22Rv1 (cell line): ENCODE measurements at regions not wholly inside any gene's neighbourhood (a gene's known extent, or its start where the extent isn't known, plus 50 kb on each side); places are given as distances from the start of the nearest gene placed in this dataset.
"Not testable (repeated sequence)": the region's sequence is repeated elsewhere in the genome, so short reads cannot be mapped to it uniquely, and the experiment has no call there.

Source experiments
- H3K27ac ChIP-seq: fragments of 450-650 bp; 2 replicates; pipeline ENCODE4 v1.5.1; 2017
- ZFX ChIP-seq: fragments of 450-650 bp; IDR thresholded peaks from 2 replicates; pipeline ENCODE4 v1.6.1; 2017; ENCODE audit warnings: antibody characterized with exemption, borderline replicate concordance
- TF ChIP-seq, protein P1 (sequence below): fragments of 450-650 bp; IDR thresholded peaks from 2 replicates; pipeline ENCODE4 v1.5.1; 2017; ENCODE audit warnings: mild to moderate bottlenecking

DNA sequence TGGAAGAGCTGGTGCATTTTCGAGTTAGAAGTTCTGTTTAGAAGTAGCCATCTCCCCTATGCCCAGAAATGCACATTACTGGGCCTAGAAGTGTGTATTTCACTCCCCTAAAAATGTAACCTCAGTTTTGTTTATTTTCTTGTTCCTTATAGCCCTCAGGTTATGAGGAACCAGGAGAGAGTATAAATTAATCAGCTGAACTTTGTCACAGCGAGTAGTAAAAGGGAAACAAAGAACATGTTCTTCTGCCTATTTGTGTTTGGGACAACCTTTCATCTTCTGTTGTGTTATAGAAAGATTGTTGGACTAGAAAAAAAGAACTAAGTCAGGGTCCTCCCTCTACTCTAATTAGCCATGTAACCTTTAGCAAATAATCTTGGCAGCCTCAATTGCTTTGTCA, 160.5 kb upstream of the PDE4B start:
- H3K27ac ChIP-seq = no peak overlapping the region
- no peak for TF ChIP-seq ZFX
- TF ChIP-seq, protein P1, sequence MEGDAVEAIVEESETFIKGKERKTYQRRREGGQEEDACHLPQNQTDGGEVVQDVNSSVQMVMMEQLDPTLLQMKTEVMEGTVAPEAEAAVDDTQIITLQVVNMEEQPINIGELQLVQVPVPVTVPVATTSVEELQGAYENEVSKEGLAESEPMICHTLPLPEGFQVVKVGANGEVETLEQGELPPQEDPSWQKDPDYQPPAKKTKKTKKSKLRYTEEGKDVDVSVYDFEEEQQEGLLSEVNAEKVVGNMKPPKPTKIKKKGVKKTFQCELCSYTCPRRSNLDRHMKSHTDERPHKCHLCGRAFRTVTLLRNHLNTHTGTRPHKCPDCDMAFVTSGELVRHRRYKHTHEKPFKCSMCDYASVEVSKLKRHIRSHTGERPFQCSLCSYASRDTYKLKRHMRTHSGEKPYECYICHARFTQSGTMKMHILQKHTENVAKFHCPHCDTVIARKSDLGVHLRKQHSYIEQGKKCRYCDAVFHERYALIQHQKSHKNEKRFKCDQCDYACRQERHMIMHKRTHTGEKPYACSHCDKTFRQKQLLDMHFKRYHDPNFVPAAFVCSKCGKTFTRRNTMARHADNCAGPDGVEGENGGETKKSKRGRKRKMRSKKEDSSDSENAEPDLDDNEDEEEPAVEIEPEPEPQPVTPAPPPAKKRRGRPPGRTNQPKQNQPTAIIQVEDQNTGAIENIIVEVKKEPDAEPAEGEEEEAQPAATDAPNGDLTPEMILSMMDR = no peak

DNA sequence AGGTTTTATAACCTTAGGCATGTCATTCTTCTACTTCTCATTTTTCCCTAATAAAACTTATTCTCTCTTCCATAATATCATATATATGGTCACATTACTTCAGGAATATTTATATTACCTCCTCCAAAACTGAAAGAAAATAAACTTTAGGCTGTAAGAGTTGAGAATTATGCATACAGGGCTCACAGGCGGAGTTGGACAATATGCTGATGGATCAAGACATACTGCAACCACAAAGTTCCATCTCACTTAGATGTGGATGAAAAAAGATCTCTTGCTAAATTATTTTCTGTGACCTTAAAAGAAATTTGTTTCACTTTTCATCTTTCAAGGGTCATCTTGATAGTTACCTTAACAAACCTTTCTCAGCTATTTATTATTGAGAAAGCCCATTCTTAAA, 152.6 kb upstream of the PDE4B start:
- TF ChIP-seq ZFX = no peak
- TF ChIP-seq, protein P1 = no peak
- H3K27ac ChIP-seq = no peak overlapping the region

DNA sequence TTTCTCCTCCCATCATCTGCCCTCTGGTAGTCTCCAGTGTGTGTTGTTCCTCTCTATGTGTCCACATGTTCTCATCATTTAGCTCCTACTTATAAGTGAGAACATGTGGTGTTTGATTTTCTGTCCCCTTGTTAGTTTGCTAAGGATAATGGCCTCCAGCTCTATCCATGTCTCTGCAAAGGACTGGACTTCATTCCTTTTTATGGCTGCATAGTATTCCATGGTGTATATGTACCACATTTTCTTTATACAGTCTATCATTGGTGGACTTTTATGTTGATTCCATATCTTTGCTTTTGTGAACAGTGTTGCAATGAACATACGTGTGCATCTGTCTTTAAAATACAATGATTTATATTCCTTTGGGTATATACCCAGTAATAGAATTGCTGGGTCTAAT, 143.5 kb upstream of the PDE4B start:
- not testable (repeated sequence) for H3K27ac ChIP-seq

DNA sequence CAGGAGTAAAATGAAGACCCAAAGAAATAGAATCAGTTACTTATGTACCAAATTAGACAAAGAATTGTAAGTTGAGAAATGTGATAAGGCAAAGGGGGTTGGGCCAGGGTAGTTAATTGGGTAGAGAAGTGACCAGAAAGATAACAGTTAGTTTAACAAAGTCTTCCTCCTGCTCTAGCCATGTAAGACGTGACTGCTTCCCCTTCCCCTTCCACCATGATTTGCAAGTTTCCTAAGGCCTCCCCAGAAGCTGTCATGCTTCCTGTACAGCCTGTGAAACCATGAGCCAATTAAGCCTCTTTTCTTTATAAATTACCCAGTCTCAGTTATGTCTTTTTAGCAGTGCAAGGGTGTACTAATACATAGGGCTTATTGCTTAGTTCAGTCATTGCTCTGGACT, 142.0 kb upstream of the PDE4B start:
- TF ChIP-seq ZFX = no peak
- TF ChIP-seq, protein P1 = no peak
- H3K27ac ChIP-seq = no peak overlapping the region

DNA sequence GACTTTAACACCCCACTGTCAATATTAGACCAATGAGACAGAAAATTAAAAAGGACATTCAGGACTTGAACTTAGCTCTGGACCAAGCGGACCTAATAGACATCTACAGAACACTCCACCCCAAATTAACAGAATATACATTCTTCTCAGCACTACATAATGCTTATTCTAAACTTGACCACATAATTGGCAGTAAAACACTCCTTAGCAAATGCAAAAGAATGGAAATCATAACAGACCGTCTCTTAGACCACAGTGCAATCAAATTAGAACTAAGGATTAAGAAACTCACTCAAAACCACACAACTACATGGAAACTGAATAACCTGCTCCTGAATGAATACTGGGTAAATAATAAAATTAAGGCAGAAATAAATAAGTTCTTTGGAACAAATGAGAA, 138.2 kb upstream of the PDE4B start:
- not testable (repeated sequence) for H3K27ac ChIP-seq

DNA sequence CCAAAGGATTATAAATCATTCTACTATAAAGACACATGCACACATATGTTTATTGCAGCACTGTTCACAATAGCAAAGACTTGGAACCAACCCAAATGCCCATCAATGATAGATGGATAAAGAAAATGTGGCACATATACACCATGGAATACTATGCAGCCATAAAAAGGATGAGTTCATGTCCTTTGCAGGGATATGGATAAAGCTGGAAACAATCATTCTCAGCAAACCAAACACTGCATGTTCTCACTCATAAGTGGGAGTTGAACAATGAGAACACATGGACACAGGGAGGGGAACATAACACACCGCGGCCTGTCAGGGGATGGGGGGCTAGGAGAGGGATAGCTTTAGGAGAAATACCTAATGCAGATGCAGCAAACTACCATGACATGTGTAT, 135.1 kb upstream of the PDE4B start:
- H3K27ac ChIP-seq = not testable (repeated sequence)

DNA sequence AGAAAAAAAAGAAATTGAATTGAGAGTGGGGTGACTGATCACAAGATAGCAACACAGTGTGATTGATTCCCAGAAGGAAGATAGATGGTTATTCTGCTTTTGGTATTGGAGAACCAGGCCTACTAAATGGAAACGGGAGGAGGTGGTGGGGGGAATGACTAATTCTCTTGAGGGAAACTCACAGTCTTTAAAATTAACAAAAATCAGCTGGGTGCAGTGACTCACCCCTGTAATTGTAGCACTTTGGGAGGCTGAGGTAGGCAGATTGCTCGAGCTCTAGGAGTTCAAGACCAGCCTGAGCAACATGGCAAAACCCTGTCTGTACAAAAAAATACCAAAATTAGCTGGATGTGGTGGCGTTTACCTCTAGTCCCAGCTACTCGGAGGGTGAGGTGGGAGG, 134.6 kb upstream of the PDE4B start:
- no peak overlapping the region for H3K27ac ChIP-seq
- TF ChIP-seq, protein P1 = no peak
- no peak for TF ChIP-seq ZFX

DNA sequence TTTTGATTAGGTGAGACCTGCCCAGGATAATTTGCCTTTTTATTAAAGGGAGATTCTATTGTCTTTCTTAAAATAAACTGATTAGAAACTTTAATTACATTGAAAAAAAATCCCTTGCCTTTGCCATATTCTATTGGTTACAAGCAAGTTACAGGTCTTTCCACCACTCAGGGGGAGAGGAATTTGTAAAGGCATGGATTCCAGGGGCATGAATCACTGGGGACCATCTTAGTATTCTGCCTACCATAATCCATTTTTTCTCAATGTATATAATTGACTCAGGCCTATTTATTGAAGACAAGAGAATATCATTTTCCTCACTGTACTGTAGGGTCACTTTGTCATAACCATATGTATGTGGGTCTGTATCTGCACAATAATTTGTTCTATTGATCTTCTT, 124.3 kb upstream of the PDE4B start:
- TF ChIP-seq, protein P1 = no peak
- no peak for TF ChIP-seq ZFX
- no peak overlapping the region for H3K27ac ChIP-seq

DNA sequence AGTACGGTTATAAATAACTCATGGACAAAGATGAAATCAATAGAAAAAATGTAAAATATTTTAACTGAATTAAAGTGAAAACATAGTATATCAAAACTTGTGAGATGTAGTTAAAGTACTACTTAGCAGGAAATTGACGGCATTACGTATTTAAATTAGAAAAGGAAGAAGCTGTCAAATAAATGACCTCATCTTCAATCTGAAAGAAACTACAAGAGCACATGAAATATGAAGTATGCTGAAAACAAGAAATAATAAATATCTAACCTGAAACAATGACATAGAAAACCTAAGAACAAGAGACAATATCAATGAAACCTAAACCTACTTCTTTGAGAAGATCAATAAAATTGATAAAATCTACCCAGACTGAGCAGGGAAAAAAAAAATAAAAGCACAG, 122.2 kb upstream of the PDE4B start:
- TF ChIP-seq ZFX = no peak
- TF ChIP-seq, protein P1 = no peak
- no peak overlapping the region for H3K27ac ChIP-seq
